Immature natural killer cell (primary cell): ENCODE measurements at regions not wholly inside any gene's neighbourhood (a gene's known extent, or its start where the extent isn't known, plus 50 kb on each side); places are given as distances from the start of the nearest gene placed in this dataset.
"Not testable (repeated sequence)": the region's sequence is repeated elsewhere in the genome, so short reads cannot be mapped to it uniquely, and the experiment has no call there.

Experiments used
- DNase-seq, 3 donors: peaks; one replicate each; pipeline ENCODE4 v3.0.0; 2022; ENCODE audit warnings: mixed read lengths in 1 of 3
- H3K27ac Mint-ChIP-seq, 6 donors: one replicate each; pipeline ENCODE4 v1.8.0; 2020; ENCODE audit warnings: mixed read lengths in 6 of 6, mild to moderate bottlenecking in 5 of 6, inconsistent platforms in 4 of 6, moderate library complexity in 3 of 6
- H3K27me3 Mint-ChIP-seq, 3 donors: one replicate each; pipeline ENCODE4 v1.8.0; 2020 to 2021; ENCODE audit warnings: low read depth in 3 of 3, mild to moderate bottlenecking in 3 of 3, mixed read lengths in 3 of 3, moderate library complexity in 3 of 3, inconsistent platforms in 1 of 3
- H3K36me3 Mint-ChIP-seq, 3 donors: one replicate each; pipeline ENCODE4 v1.8.0; 2020; ENCODE audit warnings: mixed read lengths in 3 of 3, inconsistent platforms in 2 of 3, mild to moderate bottlenecking in 2 of 3
- H3K4me1 Mint-ChIP-seq, 2 donors: one replicate each; pipeline ENCODE4 v1.8.0; 2020; ENCODE audit warnings: inconsistent platforms in 2 of 2, mild to moderate bottlenecking in 2 of 2, mixed read lengths in 2 of 2, moderate library complexity in 1 of 2
- H3K4me3 Mint-ChIP-seq, 5 donors: one replicate each; pipeline ENCODE4 v1.8.0; 2020; ENCODE audit warnings: mild to moderate bottlenecking in 5 of 5, mixed read lengths in 5 of 5, inconsistent platforms in 3 of 5, moderate library complexity in 3 of 5
- H3K9me3 Mint-ChIP-seq, 6 donors: one replicate each; pipeline ENCODE4 v1.8.0; 2020; ENCODE audit warnings: mild to moderate bottlenecking in 6 of 6, mixed read lengths in 6 of 6, inconsistent platforms in 4 of 6, moderate library complexity in 3 of 6

- peaks cover 0 to 4% (median 4%) of the 10 kb centered on the region in 3 donors for H3K27me3 Mint-ChIP-seq
- no peaks in the 10 kb centered on the region for H3K36me3 Mint-ChIP-seq
- H3K9me3 Mint-ChIP-seq = no peaks in the 10 kb centered on the region
- H3K4me1 Mint-ChIP-seq = no peaks in the 10 kb centered on the region
- no peak for DNase-seq
- no peak overlapping the region for H3K27ac Mint-ChIP-seq
- no peak overlapping the region for H3K4me3 Mint-ChIP-seq
These were observed 53.5 kb downstream of the FOXD2 start for GRCh38 chr1:47491341-47491753.

DNA sequence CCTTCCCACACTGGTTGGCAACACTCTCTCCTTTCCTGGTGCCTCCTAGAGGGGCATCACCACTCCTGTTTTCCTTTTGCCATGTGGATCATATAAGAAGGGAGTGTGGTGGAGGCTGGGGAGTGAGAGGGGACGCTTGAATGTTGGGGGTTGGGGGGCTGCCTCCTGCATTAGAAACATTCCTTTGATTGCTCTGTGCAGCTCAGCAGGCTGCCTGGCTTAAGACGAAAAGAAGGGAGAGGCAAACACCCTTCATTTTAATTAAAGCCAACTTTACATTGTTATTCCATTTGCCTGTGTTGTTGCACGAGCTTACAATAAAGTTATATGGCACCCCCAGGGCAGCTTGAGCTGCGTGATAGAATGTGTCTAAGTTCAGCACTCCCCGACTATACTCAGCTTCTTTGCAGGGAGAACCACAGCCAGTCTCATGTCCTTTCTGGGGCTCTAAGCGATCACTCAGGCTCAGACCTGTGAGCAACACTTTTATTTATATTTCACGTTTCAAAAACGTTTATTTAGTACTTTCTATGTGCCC, 57.4 kb downstream of the FOXD2 start:
- Mint-ChIP-seq H3K4me1 (no peaks in the 10 kb centered on the region), H3K27me3 (peaks cover 5 to 10% (median 9%) of the 10 kb centered on the region in 3 donors), H3K27ac (no peak overlapping the region), H3K36me3 (no peaks in the 10 kb centered on the region), H3K4me3 (no peak overlapping the region), H3K9me3 (peaks cover 0 to 2% (median 0%) of the 10 kb centered on the region in 6 donors)
- no peak for DNase-seq

DNA sequence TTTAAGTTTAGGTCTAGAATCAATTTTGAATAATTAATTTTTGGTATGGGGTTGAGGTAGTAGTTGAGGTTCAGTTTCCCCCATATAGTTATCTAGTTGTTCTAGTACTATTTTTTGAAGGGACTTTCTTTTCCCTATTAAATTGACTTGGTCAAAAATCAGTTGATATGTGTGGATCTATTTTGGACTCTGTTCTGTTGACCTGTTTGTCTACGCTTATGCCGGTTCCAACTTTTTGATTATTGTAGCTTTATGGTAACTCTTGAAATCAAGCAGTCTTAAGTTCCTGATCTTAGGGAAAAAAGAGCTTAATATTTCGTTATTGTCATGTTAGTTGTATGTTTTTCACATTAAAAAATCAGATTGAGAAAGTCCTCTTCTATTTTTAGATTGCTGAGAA, 60.7 kb downstream of the FOXD2 start:
- DNase-seq = no peak
- Mint-ChIP-seq H3K36me3 (no peaks in the 10 kb centered on the region), H3K27me3 (peaks cover 8 to 16% (median 9%) of the 10 kb centered on the region in 3 donors), H3K27ac (no peak overlapping the region), H3K4me1 (no peaks in the 10 kb centered on the region), H3K9me3 (peaks cover 0 to 2% (median 0%) of the 10 kb centered on the region in 6 donors), H3K4me3 (no peak overlapping the region)

GRCh38 chr1:47501069-47501468, 63.2 kb downstream of the FOXD2 start:
- Mint-ChIP-seq H3K4me3 (no peak overlapping the region), H3K9me3 (peaks cover 0 to 2% (median 0%) of the 10 kb centered on the region in 6 donors), H3K27ac (no peak overlapping the region), H3K36me3 (peaks cover 0 to 4% (median 0%) of the 10 kb centered on the region in 3 donors), H3K27me3 (peaks cover 15 to 17% (median 16%) of the 10 kb centered on the region in 3 donors), H3K4me1 (no peaks in the 10 kb centered on the region)
- no peak for DNase-seq

- Mint-ChIP-seq H3K4me3 (no peak overlapping the region), H3K27ac (no peak overlapping the region), H3K9me3 (peaks cover 0 to 2% (median 0%) of the 10 kb centered on the region in 6 donors), H3K36me3 (peaks cover 0 to 4% (median 0%) of the 10 kb centered on the region in 3 donors), H3K27me3 (peaks cover 10 to 18% (median 14%) of the 10 kb centered on the region in 3 donors), H3K4me1 (no peaks in the 10 kb centered on the region)
- DNase-seq = no peak
These were observed 65.0 kb downstream of the FOXD2 start for GRCh38 chr1:47502746-47503370.

DNA sequence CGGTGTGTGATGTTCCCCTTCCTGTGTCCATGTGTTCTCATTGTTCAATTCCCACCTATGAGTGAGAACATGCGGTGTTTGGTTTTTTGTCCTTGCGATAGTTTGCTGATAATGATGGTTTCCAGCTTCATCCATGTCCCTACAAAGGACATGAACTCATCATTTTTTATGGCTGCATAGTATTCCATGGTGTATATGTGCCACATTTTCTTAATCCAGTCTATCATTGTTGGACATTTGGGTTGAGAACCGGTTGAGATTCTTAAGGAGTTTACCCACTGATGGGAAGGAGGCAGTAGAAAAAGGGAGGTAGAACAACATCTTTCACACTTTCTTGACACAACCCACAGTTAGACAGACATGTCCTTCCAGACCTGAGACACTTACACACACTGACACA, 67.0 kb downstream of the FOXD2 start:
- H3K27me3 Mint-ChIP-seq = peaks cover 15 to 25% (median 20%) of the 10 kb centered on the region in 3 donors
- DNase-seq, H3K4me1 Mint-ChIP-seq, H3K27ac Mint-ChIP-seq, H3K9me3 Mint-ChIP-seq, H3K36me3 Mint-ChIP-seq, H3K4me3 Mint-ChIP-seq: not testable (repeated sequence)

- Mint-ChIP-seq H3K36me3 (peaks cover 0 to 4% (median 0%) of the 10 kb centered on the region in 3 donors), H3K4me3 (no peak overlapping the region), H3K27me3 (peaks cover 17 to 29% (median 19%) of the 10 kb centered on the region in 3 donors), H3K4me1 (peaks cover 2 to 5% of the 10 kb centered on the region in 2 donors), H3K9me3 (no peaks in the 10 kb centered on the region), H3K27ac (no peak overlapping the region)
- DNase-seq = no peak
These were observed 67.4 kb downstream of the FOXD2 start for GRCh38 chr1:47505267-47505666.

- Mint-ChIP-seq H3K4me3 (no peak overlapping the region), H3K36me3 (peaks cover 0 to 4% (median 0%) of the 10 kb centered on the region in 3 donors), H3K27me3 (peaks cover 18 to 31% (median 22%) of the 10 kb centered on the region in 3 donors), H3K9me3 (no peaks in the 10 kb centered on the region), H3K27ac (no peak overlapping the region), H3K4me1 (peaks cover 2 to 5% of the 10 kb centered on the region in 2 donors)
- no peak for DNase-seq
These were observed 68.2 kb downstream of the FOXD2 start for GRCh38 chr1:47506053-47506452.

GRCh38 chr1:47507144-47507543, 69.3 kb downstream of the FOXD2 start:
- Mint-ChIP-seq H3K27ac (no peak overlapping the region), H3K9me3 (no peaks in the 10 kb centered on the region), H3K4me3 (peak overlapping the region in 3 of 5 donors; percentile 42 to 64 (median 53)), H3K27me3 (peaks cover 15 to 34% (median 16%) of the 10 kb centered on the region in 3 donors), H3K4me1 (peaks cover 2 to 5% of the 10 kb centered on the region in 2 donors), H3K36me3 (peaks cover 0 to 4% (median 0%) of the 10 kb centered on the region in 3 donors)
- DNase-seq = no peak

DNA sequence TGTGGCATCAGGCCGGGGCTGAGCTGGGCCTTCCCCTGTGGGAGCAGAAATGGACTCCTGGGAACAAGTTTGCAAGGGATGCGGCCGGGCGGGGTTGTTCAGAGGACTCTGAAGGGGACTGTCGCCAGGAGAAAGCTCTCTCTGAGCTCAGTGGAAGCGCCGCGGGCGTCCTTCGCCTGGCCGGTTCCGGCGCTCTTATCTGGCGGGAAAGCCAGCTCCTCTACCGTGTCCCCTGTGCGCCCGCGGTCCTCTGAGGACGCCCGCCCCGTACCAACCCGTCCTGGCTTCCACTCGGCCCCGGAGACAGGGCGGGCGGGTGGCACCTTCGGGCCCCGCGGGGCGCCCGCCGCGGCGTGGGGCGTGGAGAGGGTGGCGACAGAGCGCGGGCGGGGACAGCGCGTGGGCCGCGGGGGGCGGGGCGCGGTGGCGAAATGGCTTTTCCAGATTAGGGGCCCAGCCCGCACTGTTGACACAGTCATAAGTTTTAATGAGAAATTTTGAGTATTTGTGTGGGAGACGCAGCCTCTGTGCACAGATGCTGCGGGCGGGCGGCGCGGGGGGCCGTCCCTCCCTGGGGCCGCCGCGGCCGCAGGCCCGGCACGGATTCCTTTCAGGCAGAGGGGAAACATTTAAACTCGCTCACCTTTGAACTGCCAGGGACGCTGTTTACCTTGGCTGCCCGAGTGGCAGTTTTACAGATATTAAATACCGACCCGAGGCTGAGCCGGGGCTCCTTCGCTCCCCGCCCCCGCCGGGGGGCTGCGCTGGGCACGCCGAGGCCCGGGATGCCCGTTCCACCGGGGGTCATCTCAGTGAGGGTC, 70.2 kb downstream of the FOXD2 start:
- Mint-ChIP-seq H3K9me3 (no peaks in the 10 kb centered on the region), H3K27ac (no peak overlapping the region), H3K27me3 (peaks cover 14 to 36% (median 18%) of the 10 kb centered on the region in 3 donors), H3K4me3 (peak overlapping the region; percentile 73 to 79 (median 77)), H3K36me3 (peaks cover 0 to 4% (median 0%) of the 10 kb centered on the region in 3 donors), H3K4me1 (peaks cover 2 to 5% of the 10 kb centered on the region in 2 donors)
- peak in 1 of 3 donors; percentile 3 for DNase-seq

DNA sequence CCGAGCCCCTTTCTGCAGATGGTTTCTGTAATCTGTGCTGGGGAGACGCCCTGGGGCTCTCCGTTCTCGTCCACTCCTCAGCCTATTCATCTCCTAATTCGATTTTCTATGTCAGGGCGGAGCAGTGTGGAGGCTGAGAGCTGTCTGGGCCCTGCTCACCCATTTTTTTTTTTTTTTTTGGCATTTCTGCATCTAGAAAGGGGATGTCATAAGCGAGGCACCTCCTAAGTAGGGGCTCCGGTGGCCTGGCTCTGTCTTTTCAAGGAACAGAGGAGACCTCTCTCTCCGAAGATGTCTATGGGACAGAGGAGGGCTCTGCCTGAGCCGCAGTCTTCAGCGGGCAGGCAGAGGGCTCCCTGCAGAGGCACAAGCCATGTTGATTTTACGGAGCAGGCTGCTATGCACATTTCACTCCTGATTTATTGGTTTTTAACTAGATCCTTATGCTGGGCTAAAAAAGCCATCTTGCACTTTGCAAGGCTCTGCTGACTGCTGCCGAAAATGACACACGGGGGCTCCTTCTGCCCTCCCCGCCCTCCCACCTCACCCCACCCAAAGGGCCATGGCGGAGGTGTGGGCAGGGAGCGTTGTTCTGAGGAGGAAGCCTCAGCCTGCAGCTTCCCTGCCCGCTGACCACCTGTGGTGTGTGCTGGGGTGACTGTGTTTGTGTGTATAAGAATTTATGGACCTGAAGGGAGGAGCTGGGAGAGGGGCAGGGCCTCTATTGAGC, 71.0 kb downstream of the FOXD2 start:
- Mint-ChIP-seq H3K4me1 (peaks cover 2 to 5% of the 10 kb centered on the region in 2 donors), H3K27me3 (peaks cover 14 to 44% (median 15%) of the 10 kb centered on the region in 3 donors), H3K4me3 (peak overlapping the region; percentile 73 to 79 (median 77)), H3K36me3 (peaks cover 0 to 4% (median 0%) of the 10 kb centered on the region in 3 donors), H3K9me3 (no peaks in the 10 kb centered on the region), H3K27ac (no peak overlapping the region)
- no peak for DNase-seq

DNA sequence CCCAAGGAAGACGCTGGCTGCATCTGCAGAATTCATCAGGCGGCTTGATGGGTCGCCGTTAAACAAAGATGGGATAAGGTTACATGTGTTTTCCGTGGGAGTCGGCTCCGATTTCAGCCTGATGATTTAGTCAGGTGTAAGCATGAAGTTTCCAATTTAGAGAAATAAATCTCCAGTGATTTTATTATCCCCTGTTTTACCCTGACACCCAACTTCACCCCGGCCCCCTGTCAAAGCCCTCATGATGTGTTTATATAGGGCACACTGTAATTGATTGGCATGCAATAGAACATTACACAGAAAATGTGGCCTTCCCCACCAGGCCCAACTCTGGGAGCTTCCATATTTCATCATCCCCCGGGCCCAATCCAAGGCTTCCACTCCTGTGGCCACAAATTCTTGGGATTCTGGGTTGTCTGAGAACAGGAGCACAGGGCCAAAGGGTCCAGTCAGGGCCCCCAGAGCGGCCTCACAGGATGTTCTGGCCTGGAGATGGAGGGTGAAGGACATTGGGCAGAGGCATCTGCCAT, 72.5 kb downstream of the FOXD2 start:
- Mint-ChIP-seq H3K4me3 (no peak overlapping the region), H3K9me3 (peaks cover 0 to 10% (median 0%) of the 10 kb centered on the region in 6 donors), H3K36me3 (peaks cover 0 to 4% (median 0%) of the 10 kb centered on the region in 3 donors), H3K4me1 (peaks cover 2 to 5% of the 10 kb centered on the region in 2 donors), H3K27ac (no peak overlapping the region), H3K27me3 (peaks cover 13 to 44% (median 15%) of the 10 kb centered on the region in 3 donors)
- no peak for DNase-seq

DNA sequence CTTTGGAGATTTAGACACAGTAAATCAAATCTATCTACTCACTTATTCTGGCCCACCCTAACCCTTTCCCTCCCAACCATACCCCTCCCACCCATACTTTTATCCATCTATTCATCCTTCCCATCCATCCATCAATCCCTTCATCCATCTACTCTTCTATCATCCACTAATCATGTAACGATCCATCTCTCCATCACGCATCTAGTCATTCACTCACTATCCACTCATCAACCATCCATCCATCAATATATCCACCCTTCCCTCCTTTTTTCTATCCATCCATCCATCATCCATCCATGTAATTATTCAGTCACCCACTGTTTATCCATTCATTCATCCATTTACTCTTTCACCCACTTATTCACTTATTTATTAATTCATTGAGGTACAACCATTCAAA, 74.0 kb downstream of the FOXD2 start:
- no peak for DNase-seq
- H3K27ac Mint-ChIP-seq = no peak overlapping the region
- no peaks in the 10 kb centered on the region for H3K36me3 Mint-ChIP-seq
- H3K4me1 Mint-ChIP-seq = peaks cover 2 to 5% of the 10 kb centered on the region in 2 donors
- H3K4me3 Mint-ChIP-seq = no peak overlapping the region
- peaks cover 12 to 38% (median 15%) of the 10 kb centered on the region in 3 donors for H3K27me3 Mint-ChIP-seq
- peaks cover 0 to 10% (median 0%) of the 10 kb centered on the region in 6 donors for H3K9me3 Mint-ChIP-seq
